GM18951 (cell line): ENCODE measurements at regions not wholly inside any gene's neighbourhood (a gene's known extent, or its start where the extent isn't known, plus 50 kb on each side); places are given as distances from the start of the nearest gene placed in this dataset.

ENCODE experiments used
- POLR2A ChIP-seq: IDR thresholded peaks from 4 replicates; pipeline ENCODE4 v1.6.1; 2011; ENCODE audit warnings: mild to moderate bottlenecking; ENCODE audit not compliant: insufficient read length, insufficient read depth; ENCODE audit errors: extremely low read depth
- in situ Hi-C: fragments of 300-500 bp; cut with MboI; formaldehyde crosslinking; loops from one replicate; pipeline ENCODE4 v1.12.0; 2022; ENCODE audit warnings: low sequenced_read_pairs, mixed read lengths, inconsistent platforms; ENCODE audit not compliant: unreplicated experiment

DNA sequence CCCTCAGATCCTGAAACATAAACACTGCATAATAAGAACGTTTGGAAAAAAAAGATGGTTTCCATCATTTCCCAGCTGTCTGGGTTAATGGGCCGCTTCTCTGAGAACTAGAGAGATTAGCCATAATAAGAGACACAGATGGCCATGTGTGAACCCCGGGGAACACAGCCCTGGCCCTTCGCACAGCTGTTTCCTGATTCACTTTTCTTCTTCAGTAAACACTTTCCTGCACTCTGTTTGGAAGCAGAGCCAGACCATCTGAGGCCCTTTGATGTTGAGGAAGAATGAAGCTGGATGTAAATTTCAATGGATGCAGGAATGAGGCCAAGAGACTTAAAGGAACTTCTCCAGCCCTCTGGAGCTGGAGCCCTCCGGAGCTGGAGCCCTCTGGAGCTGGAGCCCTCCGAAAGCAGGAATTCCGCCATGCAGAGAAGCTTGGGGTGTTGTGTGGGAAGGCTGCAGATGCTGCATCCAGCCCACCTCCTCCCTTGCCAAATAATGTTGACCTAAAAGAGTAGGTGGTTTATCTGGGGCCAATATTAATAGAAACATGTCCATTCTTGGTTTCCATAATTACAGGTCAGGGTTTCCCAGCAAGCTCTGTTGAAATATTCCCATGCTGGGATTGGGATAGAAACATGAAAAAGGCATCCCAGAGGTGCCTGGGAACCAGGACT is 218.9 kb downstream of the NXNL2 start:
- no peak for TF ChIP-seq POLR2A
- in situ Hi-C loops: no loop called here

DNA sequence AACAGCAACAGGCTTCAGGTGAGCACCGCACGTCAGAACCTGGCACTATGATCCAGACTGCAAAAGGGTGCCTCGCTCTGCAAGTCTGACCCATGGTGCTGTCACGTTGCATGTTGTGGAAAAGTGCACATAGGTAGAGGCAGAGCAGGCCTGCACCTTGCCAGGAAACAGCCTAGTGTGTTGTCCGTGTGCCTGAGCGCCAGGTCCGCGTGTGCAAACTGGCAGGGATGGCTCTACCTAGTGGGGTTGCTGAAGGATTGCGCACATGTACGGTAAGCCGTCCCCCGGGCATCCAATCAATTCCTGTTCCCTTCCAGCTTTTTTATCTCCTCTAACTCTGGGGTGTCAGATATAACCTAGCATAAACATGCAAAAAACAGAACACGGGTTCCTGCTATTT is 219.5 kb downstream of the NXNL2 start:
- in situ Hi-C loops: no loop called here
- TF ChIP-seq POLR2A: no peak

DNA sequence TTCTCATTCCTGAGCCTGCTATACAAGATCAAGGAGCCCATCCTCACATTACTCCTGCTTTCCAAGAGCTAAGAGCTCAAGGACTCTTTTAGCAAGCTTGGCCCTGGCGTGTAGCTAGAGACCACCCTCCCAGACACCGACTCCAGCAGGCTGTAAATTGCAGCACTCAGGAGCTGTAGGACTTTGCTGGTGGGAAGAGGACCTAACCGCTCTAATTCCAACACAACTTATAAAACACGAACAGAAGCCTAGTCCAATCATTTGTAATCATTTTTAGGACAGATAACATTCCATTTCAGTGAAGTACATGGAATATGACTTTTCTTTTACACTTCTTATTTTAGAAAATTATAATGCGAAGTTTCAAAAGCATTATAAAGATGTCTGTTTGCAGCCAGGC is 219.9 kb downstream of the NXNL2 start:
- no peak for TF ChIP-seq POLR2A
- in situ Hi-C loops: no loop called here

DNA sequence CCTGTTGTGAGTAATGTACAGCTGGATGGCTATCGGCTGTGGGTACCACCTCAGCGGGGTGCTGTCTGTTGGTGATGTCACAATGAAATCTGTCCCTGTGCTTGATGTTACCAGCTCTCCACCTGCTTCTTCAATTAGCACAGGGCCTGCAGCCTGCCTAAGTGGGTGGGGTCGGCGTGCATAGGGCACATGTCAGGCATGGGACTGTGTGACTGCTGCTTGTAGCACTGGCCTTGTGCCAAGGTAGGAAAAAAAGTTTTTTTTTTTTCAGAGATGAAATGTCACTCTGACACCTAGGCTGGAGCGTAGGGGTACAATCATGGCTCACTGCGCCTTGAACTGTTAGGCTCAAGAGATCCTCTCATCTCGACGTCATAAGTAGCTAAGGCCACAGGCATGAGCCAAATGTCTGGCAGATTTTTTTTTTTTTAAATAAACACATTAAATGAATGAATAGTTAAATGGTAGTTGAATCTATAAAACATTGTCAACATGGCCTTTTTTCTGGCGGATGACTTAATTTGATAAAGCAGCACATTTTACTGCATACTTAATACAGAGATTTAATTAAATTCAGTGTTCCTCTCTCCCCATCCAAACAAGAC is 222.5 kb downstream of the NXNL2 start:
- no peak for TF ChIP-seq POLR2A
- in situ Hi-C loops: no loop called here

DNA sequence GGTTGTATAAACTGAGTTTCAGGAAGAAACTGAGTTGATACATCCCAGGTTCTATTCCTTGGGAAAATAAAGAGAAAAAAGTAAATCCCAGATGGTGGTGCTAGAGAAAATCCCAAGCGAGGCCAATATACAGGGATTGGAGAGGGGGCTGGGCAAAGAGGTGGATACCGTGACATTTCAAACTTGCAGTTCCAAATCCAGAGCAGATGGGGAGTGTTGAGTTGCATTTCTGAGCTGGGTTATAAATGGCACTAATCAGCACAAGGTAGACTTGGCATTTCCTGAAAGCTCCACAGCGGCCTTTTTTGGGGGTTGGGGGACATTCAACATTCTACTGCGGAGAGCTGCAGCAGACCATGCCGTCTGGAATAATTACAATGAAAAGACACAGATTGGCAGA is 224.4 kb downstream of the NXNL2 start:
- TF ChIP-seq POLR2A: no peak
- in situ Hi-C loops: no loop called here

DNA sequence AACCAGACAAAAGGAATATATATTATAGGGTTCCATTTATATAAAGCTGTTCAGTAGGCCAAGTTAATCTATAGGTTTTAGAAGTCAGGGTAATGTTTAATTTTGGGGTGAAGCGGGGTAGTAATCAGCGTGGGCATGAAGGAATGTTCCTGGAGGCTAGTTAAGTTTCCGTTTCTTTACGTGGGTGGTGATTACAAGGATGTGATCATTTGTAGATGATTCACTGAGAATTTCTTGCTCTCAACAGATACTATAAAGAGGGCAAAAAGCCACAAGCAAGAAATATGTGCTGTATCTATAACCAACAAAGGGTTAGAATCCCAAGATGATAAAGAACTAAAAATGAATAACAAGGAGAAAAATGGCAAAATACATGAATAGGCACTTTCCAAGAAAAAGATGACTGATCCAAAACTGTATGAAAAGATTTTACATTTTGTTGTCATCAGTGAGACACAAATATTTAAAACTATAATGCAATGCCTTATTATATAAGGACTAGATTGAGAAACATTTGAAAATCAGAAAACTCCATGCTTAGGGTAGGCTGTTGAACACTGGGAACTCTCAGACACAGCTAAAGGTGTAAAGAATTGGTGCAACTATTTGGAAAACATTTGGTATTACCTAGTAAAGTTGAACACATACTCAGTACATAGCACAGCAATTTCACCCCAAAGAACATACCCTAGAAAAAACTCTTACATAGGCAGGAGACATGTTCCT is 224.3 kb upstream of the S1PR3 start:
- no peak for TF ChIP-seq POLR2A
- in situ Hi-C loops: no loop called here

DNA sequence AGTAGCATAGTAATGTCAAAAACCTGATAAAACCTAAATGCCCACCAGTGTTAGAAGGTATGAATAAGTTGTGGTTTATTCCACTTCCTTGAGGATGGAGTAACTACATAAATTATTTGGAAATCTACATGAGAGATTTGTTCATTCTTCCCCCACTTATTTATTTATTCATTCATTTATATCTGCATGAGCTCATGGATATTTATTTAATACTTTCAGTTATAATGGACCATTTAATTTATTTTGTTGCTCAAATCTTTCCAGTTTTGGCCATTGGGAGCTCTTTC is 223.8 kb upstream of the S1PR3 start:
- in situ Hi-C loops: no loop called here
- no peak for TF ChIP-seq POLR2A

DNA sequence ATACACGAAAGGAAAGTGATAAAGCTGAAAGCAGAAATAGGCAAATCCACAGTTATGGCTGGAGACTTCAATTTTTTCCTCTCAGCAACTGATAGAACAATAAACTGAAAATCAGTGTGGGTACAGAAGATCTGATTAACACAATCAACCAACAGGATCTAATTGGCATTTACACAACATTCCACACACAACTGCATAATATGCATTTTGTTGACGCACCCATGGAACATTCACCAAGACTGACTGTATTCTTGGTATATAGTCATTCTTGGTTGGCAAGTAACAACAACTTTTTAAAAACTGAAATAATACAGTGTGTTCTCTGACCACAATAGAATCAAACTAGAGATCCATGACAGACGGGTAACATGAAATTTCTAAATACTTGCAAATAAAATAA is 218.7 kb upstream of the S1PR3 start:
- no peak for TF ChIP-seq POLR2A
- in situ Hi-C loops: no loop called here

DNA sequence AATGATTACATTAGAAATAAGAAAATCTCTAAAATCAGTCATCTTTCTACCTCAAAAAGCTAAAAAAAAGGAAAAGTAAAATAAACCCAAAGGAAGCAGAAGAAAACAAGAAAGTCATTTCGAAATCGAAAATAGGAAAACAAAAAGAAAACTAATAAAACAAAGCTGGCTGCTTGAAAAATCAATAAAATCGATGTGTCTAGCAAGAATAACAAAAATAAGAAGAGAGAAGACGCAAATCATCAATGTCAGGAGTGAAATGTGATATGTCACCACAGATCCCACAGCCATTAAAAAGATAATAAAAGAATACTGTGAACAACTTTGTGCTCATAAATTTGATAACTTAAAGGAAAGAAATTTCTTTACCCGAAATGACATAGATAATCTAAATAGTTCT is 218.1 kb upstream of the S1PR3 start:
- no peak for TF ChIP-seq POLR2A
- in situ Hi-C loops: no loop called here

DNA sequence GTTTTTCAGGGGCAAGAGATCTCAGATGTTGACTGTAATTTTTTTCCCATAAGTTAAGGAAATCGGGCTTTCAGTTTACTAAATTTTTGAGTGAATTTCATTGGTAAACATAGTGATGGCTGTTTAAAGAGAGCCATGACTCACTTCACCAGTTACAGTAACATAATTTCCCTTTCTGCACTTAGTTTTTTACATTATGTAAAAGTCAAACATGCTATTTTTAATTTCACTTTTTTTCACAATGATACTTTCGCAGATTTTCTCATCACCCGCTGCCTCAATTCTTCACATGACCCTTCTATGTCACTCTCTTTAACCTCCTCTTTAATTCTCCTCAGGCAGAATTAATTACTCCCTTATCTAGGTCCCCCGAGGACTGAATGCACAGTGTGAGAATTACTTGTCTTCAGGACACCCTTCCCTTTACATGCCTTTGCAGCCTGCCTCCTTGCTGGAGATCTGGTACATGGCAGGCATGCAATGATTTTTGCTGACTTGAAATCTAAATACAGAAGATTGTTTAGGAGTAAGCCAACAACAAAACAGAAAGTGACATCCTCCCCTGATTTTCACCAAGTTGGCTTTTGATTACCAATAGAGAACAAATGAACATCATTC is 217.5 kb upstream of the S1PR3 start:
- TF ChIP-seq POLR2A: no peak
- in situ Hi-C loops: no loop called here

DNA sequence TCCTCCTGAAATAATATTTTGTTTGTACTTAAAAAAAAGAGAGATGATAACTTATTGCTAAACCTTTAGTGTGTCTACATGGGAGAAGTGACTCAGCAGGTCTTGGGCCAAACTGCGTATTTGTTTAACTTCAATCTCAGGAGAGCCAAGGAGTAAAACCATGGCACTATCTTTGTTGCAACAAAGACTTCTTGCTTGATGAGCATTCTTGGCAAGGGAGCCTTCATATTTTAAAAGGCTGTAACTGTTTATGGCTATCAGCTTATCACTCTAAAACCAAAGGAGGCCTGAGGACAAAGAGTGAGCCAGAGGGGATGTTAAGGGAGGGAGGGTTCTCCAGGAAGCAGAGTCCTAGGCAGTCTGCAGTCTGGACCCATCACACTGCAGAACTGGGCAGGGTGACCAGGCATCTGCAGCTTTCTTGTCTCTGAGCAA is 216.2 kb upstream of the S1PR3 start:
- no peak for TF ChIP-seq POLR2A
- in situ Hi-C loops: no loop called here

DNA sequence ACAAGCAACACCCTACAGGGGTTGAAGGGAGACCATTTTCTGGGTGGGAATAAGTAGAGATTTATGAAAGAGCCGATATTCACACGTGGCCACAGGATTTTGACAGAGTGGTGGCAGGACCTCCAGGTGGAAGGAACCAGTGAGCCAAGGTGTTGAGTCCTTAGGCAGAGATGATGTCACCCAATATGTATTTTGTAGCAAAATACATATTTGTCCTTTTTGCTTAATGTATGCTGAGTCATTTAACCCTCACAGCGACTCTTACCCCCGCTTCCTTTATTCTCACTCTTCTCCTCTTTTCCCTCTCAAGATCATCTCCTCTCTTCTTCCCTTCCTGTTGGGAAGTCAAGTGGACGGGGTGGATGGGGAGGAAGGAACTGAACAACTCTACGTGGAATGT is 215.7 kb upstream of the S1PR3 start:
- in situ Hi-C loops: no loop called here
- no peak for TF ChIP-seq POLR2A

DNA sequence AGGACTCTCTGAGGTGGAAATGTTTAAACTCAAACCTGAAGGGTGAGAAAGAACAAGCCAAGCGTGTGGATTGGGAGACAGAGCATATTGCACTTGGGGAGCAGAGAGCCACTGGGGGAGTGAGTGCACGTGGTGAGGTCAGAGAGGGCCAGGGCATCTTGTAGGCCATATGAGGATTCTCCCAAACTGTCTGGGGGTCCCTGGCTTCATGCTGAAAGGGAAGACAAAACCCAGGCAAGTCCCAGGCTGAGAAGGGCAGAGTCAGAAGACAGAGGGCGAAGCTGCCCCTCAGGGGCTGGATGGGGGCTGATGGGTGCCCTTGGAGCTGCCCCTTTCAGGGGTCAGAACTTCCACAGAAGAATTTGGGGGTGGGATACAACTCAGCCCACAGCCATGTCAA is 215.3 kb upstream of the S1PR3 start:
- no peak for TF ChIP-seq POLR2A

More for the DNA sequence above, 215.3 kb upstream of the S1PR3 start:
- in situ Hi-C loops: no loop called here
